HG02623 (cell line): ENCODE measurements at regions not wholly inside any gene's neighbourhood (a gene's known extent, or its start where the extent isn't known, plus 50 kb on each side); places are given as distances from the start of the nearest gene placed in this dataset.

ENCODE experiments used
- ATAC-seq: cut with Tn5 transposase; IDR thresholded peaks from one replicate; pipeline ENCODE4 v1.9.1; 2021; ENCODE audit warnings: moderate library complexity; ENCODE audit not compliant: unreplicated experiment

DNA sequence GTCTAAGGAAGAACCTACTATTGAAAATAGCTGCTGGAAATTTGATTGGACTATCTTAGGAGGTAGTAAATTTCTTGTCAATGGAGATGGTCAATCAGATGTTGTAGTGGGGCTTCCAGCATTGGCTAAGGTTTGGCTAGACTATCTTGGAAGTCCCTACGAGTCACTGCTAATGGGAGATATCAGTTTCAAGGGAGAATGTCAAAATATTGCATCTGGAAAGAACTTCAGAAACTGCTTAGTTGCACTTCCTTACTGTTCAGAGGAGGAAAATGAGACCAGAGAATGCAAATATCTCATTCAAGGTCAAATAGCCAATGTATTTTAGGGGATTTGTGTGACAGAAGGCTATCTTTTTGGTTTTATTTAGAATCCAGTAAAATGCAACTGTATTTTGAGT, 53.5 kb upstream of the CCN2 start:
- ATAC-seq, result no peak

DNA sequence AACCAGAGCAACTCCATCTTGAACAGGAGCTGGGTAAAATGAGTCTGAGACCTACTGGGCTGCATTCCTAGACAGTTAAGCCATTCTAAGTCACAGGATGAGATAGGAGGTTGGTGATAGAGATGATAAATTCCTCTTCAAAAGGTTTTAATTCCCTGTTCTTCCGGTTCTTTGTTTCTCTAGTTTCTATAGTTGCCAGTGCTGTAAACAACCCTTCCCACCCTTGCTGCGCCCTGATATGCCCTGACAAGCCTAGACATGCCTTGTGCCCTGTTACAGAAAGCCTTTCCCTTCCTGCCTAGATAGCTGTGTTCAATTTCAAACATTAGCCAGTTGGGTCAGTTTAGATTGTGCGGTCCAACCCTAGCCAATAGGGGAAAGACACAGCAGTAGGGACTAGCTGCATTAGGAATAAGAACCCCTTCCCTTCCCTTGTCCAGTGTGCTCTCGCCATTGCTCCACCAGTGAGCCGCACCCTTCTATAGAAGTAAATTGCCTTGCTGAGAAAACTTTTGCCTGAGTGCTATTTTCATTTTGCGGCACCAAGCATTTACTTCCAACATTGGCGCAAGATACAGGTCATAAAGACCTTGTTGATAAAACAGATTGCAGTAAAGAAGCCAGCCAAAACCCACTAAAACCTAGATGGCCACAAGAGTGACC, 52.5 kb upstream of the CCN2 start:
- ATAC-seq, result no peak
